ENCODE measurements at regions not wholly inside any gene's neighbourhood (a gene's known extent, or its start where the extent isn't known, plus 50 kb on each side); places are given as distances from the start of the nearest gene placed in this dataset.

DNA sequence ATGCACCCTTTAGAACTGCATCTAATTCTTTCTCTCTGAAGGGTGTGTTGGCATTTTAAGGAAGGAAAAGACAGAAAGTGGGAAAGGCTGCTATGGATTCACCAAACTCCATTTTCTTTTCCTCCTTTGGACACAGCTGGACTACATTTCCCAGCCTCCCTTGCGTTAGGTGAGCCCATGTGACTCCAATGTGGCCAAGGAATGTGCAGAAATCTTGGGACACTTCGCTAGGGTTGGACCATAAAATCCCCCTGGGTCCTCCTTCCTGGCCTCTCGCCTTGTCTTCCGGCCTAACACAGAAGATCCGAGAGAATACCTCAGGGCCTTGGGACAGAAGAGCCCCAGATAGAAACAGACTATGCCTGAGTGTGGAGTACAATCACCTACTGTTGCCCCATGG is 56.3 kb downstream of the ABCC12 start:
- no peaks in the 10 kb centered on the region for H3K4me1 ChIP-seq
- no peak for DNase-seq
- H3K4me3 ChIP-seq: no peak overlapping the region
- no peak overlapping the region for H3K27ac ChIP-seq
- H3K36me3 ChIP-seq: no peaks in the 10 kb centered on the region
- TF ChIP-seq POLR2A (IDR thresholded peaks at IDR 0.05): no peak
- TF ChIP-seq, protein P1, sequence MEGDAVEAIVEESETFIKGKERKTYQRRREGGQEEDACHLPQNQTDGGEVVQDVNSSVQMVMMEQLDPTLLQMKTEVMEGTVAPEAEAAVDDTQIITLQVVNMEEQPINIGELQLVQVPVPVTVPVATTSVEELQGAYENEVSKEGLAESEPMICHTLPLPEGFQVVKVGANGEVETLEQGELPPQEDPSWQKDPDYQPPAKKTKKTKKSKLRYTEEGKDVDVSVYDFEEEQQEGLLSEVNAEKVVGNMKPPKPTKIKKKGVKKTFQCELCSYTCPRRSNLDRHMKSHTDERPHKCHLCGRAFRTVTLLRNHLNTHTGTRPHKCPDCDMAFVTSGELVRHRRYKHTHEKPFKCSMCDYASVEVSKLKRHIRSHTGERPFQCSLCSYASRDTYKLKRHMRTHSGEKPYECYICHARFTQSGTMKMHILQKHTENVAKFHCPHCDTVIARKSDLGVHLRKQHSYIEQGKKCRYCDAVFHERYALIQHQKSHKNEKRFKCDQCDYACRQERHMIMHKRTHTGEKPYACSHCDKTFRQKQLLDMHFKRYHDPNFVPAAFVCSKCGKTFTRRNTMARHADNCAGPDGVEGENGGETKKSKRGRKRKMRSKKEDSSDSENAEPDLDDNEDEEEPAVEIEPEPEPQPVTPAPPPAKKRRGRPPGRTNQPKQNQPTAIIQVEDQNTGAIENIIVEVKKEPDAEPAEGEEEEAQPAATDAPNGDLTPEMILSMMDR (IDR thresholded peaks at IDR 0.05): no peak
- H3K9me3 ChIP-seq: no peaks in the 10 kb centered on the region
- H3K27me3 ChIP-seq: no peaks in the 10 kb centered on the region

DNA sequence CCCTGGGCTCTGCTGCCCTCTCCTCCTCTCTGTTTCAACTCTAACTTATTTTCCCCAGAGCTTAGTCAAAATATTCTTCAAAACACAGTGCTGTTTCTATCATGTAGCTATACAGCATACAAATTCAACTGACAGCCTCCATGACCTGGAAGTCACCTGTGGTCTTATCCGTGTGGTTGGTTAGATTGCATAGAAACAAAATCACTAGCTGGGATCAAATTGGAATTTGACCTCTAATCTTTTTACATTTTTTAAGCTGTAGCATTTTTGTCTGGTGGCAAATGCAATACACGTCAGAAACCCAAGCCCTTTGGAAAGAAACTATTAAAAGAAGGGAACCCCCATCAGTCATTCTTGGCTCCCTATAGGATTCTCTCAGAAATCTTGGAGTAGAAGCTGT is 57.3 kb downstream of the ABCC12 start:
- DNase-seq: no peak
- Histone ChIP-seq H3K27ac (no peak overlapping the region), H3K27me3 (no peaks in the 10 kb centered on the region), H3K36me3 (no peaks in the 10 kb centered on the region), H3K9me3 (no peaks in the 10 kb centered on the region), H3K4me1 (no peaks in the 10 kb centered on the region), H3K4me3 (no peak overlapping the region)
- TF ChIP-seq, protein P1 (IDR thresholded peaks at IDR 0.05): no peak
- no peak for TF ChIP-seq POLR2A (IDR thresholded peaks at IDR 0.05)

DNA sequence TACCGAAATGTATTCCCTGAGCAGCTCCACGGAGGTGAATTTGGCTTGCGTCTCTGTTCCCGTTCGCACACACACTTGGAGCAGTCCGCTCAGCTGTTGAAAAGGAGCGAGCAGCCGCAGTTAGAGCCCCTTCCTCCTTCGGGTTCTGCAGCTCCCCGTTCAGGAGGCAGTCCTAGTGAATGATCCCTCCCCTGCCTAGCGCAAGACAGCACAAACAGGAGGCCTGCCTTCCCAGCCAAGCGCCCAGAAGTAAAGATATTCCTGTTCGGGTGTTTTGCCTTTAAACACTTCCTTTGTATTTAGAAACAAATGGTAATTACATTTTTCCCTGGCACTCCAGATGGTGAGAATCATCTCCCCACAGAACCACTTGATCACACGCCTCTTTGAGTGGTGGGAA is 64.7 kb downstream of the ABCC12 start:
- DNase-seq: no peak
- TF ChIP-seq, protein P1 (IDR thresholded peaks at IDR 0.05): no peak
- TF ChIP-seq POLR2A (IDR thresholded peaks at IDR 0.05): no peak
- Histone ChIP-seq H3K4me1 (no peaks in the 10 kb centered on the region), H3K27me3 (no peaks in the 10 kb centered on the region), H3K4me3 (no peak overlapping the region), H3K9me3 (no peaks in the 10 kb centered on the region), H3K27ac (no peak overlapping the region), H3K36me3 (no peaks in the 10 kb centered on the region)

GRCh38 chr16:48089053-48089792 is 66.6 kb downstream of the ABCC12 start:
- Histone ChIP-seq H3K27ac (no peak overlapping the region), H3K4me1 (no peaks in the 10 kb centered on the region), H3K4me3 (no peak overlapping the region), H3K36me3 (no peaks in the 10 kb centered on the region), H3K9me3 (no peaks in the 10 kb centered on the region), H3K27me3 (no peaks in the 10 kb centered on the region)
- no peak for DNase-seq
- no peak for TF ChIP-seq POLR2A (IDR thresholded peaks at IDR 0.05)
- TF ChIP-seq, protein P1 (IDR thresholded peaks at IDR 0.05): no peak

DNA sequence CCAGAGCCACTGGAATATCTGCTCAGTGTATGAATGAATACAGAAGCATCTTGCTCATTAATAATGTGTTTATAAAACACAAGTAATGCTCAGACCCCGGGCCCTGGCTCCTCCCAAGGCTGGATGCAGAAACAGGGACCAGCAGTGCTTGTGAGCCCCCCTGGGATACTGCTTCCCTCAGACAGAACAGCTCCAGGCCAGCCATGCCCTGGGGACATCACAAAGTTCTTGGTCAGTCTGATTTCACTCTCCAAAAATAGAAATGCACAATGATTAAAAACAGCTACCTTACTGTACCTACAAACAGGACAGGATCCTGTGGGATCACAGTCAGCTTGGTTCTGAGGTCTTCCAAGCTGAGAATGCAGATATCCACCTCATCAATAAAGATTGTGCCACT is 68.2 kb downstream of the ABCC12 start:
- no peak overlapping the region for H3K4me3 ChIP-seq
- H3K27ac ChIP-seq: no peak overlapping the region
- H3K9me3 ChIP-seq: no peaks in the 10 kb centered on the region
- H3K4me1 ChIP-seq: no peaks in the 10 kb centered on the region
- no peaks in the 10 kb centered on the region for H3K27me3 ChIP-seq
- no peaks in the 10 kb centered on the region for H3K36me3 ChIP-seq
- TF ChIP-seq, protein P1 (IDR thresholded peaks at IDR 0.05): no peak
- no peak for TF ChIP-seq POLR2A (IDR thresholded peaks at IDR 0.05)
- DNase-seq: no peak

DNA sequence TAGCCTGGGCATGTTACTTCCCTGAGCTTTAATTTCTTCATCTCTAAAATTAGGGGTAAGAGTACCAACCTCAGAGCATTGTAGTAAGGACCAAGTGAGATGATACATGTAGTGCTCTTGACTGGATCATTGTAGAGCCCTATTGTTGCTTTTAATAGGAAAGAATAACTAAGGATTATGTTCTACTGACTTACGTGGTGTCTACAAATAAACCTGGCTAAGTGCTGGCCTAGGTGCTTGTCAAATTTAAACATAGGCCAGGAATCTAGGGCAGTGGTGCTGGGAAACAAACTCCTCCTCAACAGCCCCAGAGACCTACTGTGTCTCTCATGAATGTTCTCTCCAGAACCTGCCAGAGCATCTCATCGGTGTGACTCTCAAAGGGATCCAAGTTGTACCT is 69.4 kb downstream of the ABCC12 start:
- no peak overlapping the region for H3K27ac ChIP-seq
- DNase-seq: no peak
- no peaks in the 10 kb centered on the region for H3K9me3 ChIP-seq
- no peak overlapping the region for H3K4me3 ChIP-seq
- no peaks in the 10 kb centered on the region for H3K36me3 ChIP-seq
- no peaks in the 10 kb centered on the region for H3K27me3 ChIP-seq
- TF ChIP-seq, protein P1 (IDR thresholded peaks at IDR 0.05): no peak
- TF ChIP-seq POLR2A (IDR thresholded peaks at IDR 0.05): no peak
- no peaks in the 10 kb centered on the region for H3K4me1 ChIP-seq
